ENCODE measurements at regions not wholly inside any gene's neighbourhood (a gene's known extent, or its start where the extent isn't known, plus 50 kb on each side); places are given as distances from the start of the nearest gene placed in this dataset.
"Not testable (repeated sequence)": the region's sequence is repeated elsewhere in the genome, so short reads cannot be mapped to it uniquely, and the experiment has no call there.

- no peak for DNase-seq (ENCODE audit: low read depth, low spot score)
- H3K4me3 ChIP-seq (ENCODE audit: low read length): no peak overlapping the region
These were observed 51.7 kb downstream of the FAM50B start for GRCh38 chr6:3900744-3901336.

- DNase-seq (ENCODE audit: low read depth, low spot score): no peak
- no peak overlapping the region for H3K4me3 ChIP-seq (ENCODE audit: low read length)
These were observed 53.9 kb downstream of the FAM50B start for GRCh38 chr6:3902871-3903648.

GRCh38 chr6:3904518-3904917, 55.3 kb downstream of the FAM50B start:
- no peak for DNase-seq (ENCODE audit: low read depth, low spot score)
- no peak overlapping the region for H3K4me3 ChIP-seq (ENCODE audit: low read length)

GRCh38 chr6:3905945-3906845, 57.0 kb downstream of the FAM50B start:
- no peak for DNase-seq (ENCODE audit: low read depth, low spot score)
- H3K4me3 ChIP-seq (ENCODE audit: low read length): no peak overlapping the region

GRCh38 chr6:3906846-3907151, 57.6 kb downstream of the FAM50B start:
- DNase-seq (ENCODE audit: low read depth, low spot score): no peak

GRCh38 chr6:3908223-3908622, 59.0 kb downstream of the FAM50B start:
- no peak overlapping the region for H3K4me3 ChIP-seq (ENCODE audit: low read length)
- DNase-seq (ENCODE audit: low read depth, low spot score): no peak

More at GRCh38 chr6:3906846-3907151, 57.6 kb downstream of the FAM50B start:
- no peak overlapping the region for H3K4me3 ChIP-seq (ENCODE audit: low read length)

GRCh38 chr6:3908961-3909360, 59.8 kb downstream of the FAM50B start:
- no peak for DNase-seq (ENCODE audit: low read depth, low spot score)
- no peak overlapping the region for H3K4me3 ChIP-seq (ENCODE audit: low read length)

GRCh38 chr6:3910106-3910663, 61.0 kb downstream of the FAM50B start:
- no peak for DNase-seq (ENCODE audit: low read depth, low spot score)
- no peak overlapping the region for H3K4me3 ChIP-seq (ENCODE audit: low read length)

GRCh38 chr6:3911130-3911529, 62.0 kb downstream of the FAM50B start:
- H3K4me3 ChIP-seq (ENCODE audit: low read length): no peak overlapping the region
- no peak for DNase-seq (ENCODE audit: low read depth, low spot score)

- no peak for DNase-seq (ENCODE audit: low read depth, low spot score)
- H3K4me3 ChIP-seq (ENCODE audit: low read length): no peak overlapping the region
These were observed 62.6 kb downstream of the FAM50B start for GRCh38 chr6:3911614-3912336.

- no peak for DNase-seq (ENCODE audit: low read depth, low spot score)
- no peak overlapping the region for H3K4me3 ChIP-seq (ENCODE audit: low read length)
These were observed 63.3 kb downstream of the FAM50B start for GRCh38 chr6:3912361-3913076.

- no peak overlapping the region for H3K4me3 ChIP-seq (ENCODE audit: low read length)
- no peak for DNase-seq (ENCODE audit: low read depth, low spot score)
These were observed 64.1 kb downstream of the FAM50B start for GRCh38 chr6:3913077-3913957.

GRCh38 chr6:3913958-3914337, 64.8 kb downstream of the FAM50B start:
- no peak for DNase-seq (ENCODE audit: low read depth, low spot score)
- H3K4me3 ChIP-seq (ENCODE audit: low read length): no peak overlapping the region

GRCh38 chr6:3915076-3915791, 66.1 kb downstream of the FAM50B start:
- DNase-seq (ENCODE audit: low read depth, low spot score): peak; percentile 92
- no peak overlapping the region for H3K4me3 ChIP-seq (ENCODE audit: low read length)

GRCh38 chr6:3916211-3916610, 67.0 kb downstream of the FAM50B start:
- no peak overlapping the region for H3K4me3 ChIP-seq (ENCODE audit: low read length)

GRCh38 chr6:3916749-3917148, 67.6 kb downstream of the FAM50B start:
- not testable (repeated sequence) for H3K4me3 ChIP-seq (ENCODE audit: low read length)

More at GRCh38 chr6:3916211-3916610, 67.0 kb downstream of the FAM50B start:
- DNase-seq (ENCODE audit: low read depth, low spot score): no peak

GRCh38 chr6:3918469-3918868, 69.3 kb downstream of the FAM50B start:
- DNase-seq (ENCODE audit: low read depth, low spot score): no peak
- H3K4me3 ChIP-seq (ENCODE audit: low read length): no peak overlapping the region

More at GRCh38 chr6:3916749-3917148, 67.6 kb downstream of the FAM50B start:
- not testable (repeated sequence) for DNase-seq (ENCODE audit: low read depth, low spot score)
